ENCODE measurements at regions not wholly inside any gene's neighbourhood (a gene's known extent, or its start where the extent isn't known, plus 50 kb on each side); places are given as distances from the start of the nearest gene placed in this dataset.

- H3K9me3 ChIP-seq (ENCODE audit: control insufficient read depth in 1 of 2, insufficient read depth in 1 of 2, low read length in 2 of 2): peaks cover 0 to 8% of the 10 kb centered on the region in 2 experiments
- ATAC-seq (ENCODE audit: poor library complexity) (no peak), DNase-seq (no peak)
- Mint-ChIP-seq H3K4me1 (ENCODE audit: low read depth) (no peaks in the 10 kb centered on the region), H3K9me3 (peaks cover 10% of the 10 kb centered on the region), H3K4me3 (no peak overlapping the region), H3K27me3 (no peaks in the 10 kb centered on the region), H3K27ac (no peak overlapping the region), H3K36me3 (ENCODE audit: low read depth) (no peaks in the 10 kb centered on the region)
- intact Hi-C loops (cut with DNase I, micrococcal nuclease): no loop called here
- no peak for TF ChIP-seq CTCF (IDR thresholded peaks at IDR 0.05)
- no peak overlapping the region for H3K27ac ChIP-seq (ENCODE audit: low read depth in 1 of 2, low read length in 2 of 2)
- POLR2A ChIA-PET: no interaction called here
- no peaks in the 10 kb centered on the region for H3K27me3 ChIP-seq (ENCODE audit: control insufficient read depth in 1 of 2, insufficient read depth in 2 of 2, low read length in 2 of 2)
- no peaks in the 10 kb centered on the region for H3K4me1 ChIP-seq (ENCODE audit: insufficient read depth, low read length)
- no peaks in the 10 kb centered on the region for H3K36me3 ChIP-seq (ENCODE audit: insufficient read depth, low read length)
- no peak overlapping the region for H3K4me3 ChIP-seq (ENCODE audit: low read length)
- CTCF ChIA-PET: no interaction called here
These were observed 648.8 kb downstream of the METTL15 start for GRCh38 chr11:28756977-28757376.

GRCh38 chr11:28743061-28743550, 634.9 kb downstream of the METTL15 start:
- CTCF ChIA-PET: no interaction called here
- DNase-seq (no peak), ATAC-seq (ENCODE audit: poor library complexity) (no peak)
- intact Hi-C loops (cut with DNase I, micrococcal nuclease): no loop called here
- H3K4me3 ChIP-seq (ENCODE audit: low read length): no peak overlapping the region
- Mint-ChIP-seq H3K9me3 (peaks cover 8% of the 10 kb centered on the region), H3K4me1 (ENCODE audit: low read depth) (no peaks in the 10 kb centered on the region), H3K27ac (no peak overlapping the region), H3K36me3 (ENCODE audit: low read depth) (no peaks in the 10 kb centered on the region), H3K4me3 (no peak overlapping the region), H3K27me3 (no peaks in the 10 kb centered on the region)
- POLR2A ChIA-PET: no interaction called here
- H3K9me3 ChIP-seq (ENCODE audit: control insufficient read depth in 1 of 2, insufficient read depth in 1 of 2, low read length in 2 of 2): peaks cover 0 to 4% of the 10 kb centered on the region in 2 experiments
- H3K36me3 ChIP-seq (ENCODE audit: insufficient read depth, low read length): no peaks in the 10 kb centered on the region
- H3K27me3 ChIP-seq (ENCODE audit: control insufficient read depth in 1 of 2, insufficient read depth in 2 of 2, low read length in 2 of 2): no peaks in the 10 kb centered on the region
- H3K4me1 ChIP-seq (ENCODE audit: insufficient read depth, low read length): no peaks in the 10 kb centered on the region
- TF ChIP-seq CTCF (IDR thresholded peaks at IDR 0.05): no peak
- H3K27ac ChIP-seq (ENCODE audit: low read depth in 1 of 2, low read length in 2 of 2): no peak overlapping the region

- Mint-ChIP-seq H3K27me3 (no peaks in the 10 kb centered on the region), H3K4me3 (no peak overlapping the region), H3K27ac (no peak overlapping the region), H3K36me3 (ENCODE audit: low read depth) (no peaks in the 10 kb centered on the region), H3K9me3 (peaks cover 3% of the 10 kb centered on the region), H3K4me1 (ENCODE audit: low read depth) (no peaks in the 10 kb centered on the region)
- TF ChIP-seq CTCF (IDR thresholded peaks at IDR 0.05): no peak
- H3K4me3 ChIP-seq (ENCODE audit: low read length): no peak overlapping the region
- H3K4me1 ChIP-seq (ENCODE audit: insufficient read depth, low read length): no peaks in the 10 kb centered on the region
- ATAC-seq (ENCODE audit: poor library complexity) (no peak), DNase-seq (no peak)
- no peaks in the 10 kb centered on the region for H3K9me3 ChIP-seq (ENCODE audit: control insufficient read depth in 1 of 2, insufficient read depth in 1 of 2, low read length in 2 of 2)
- no peak overlapping the region for H3K27ac ChIP-seq (ENCODE audit: low read depth in 1 of 2, low read length in 2 of 2)
- intact Hi-C loops (cut with DNase I, micrococcal nuclease): no loop called here
- H3K36me3 ChIP-seq (ENCODE audit: insufficient read depth, low read length): no peaks in the 10 kb centered on the region
- ChIA-PET CTCF (no interaction called here), POLR2A (no interaction called here)
- no peaks in the 10 kb centered on the region for H3K27me3 ChIP-seq (ENCODE audit: control insufficient read depth in 1 of 2, insufficient read depth in 2 of 2, low read length in 2 of 2)
These were observed 631.5 kb downstream of the METTL15 start for GRCh38 chr11:28739489-28740280.

All from CD4-positive, alpha-beta T cell (primary cell).